GM18502 (cell line): ENCODE measurements at regions not wholly inside any gene's neighbourhood (a gene's known extent, or its start where the extent isn't known, plus 50 kb on each side); places are given as distances from the start of the nearest gene placed in this dataset.
A peak's percentile ranks its signal among the peaks of the same experiment; 100 is the strongest.
"Not testable (repeated sequence)": the region's sequence is repeated elsewhere in the genome, so short reads cannot be mapped to it uniquely, and the experiment has no call there.

Experiments used
- ATAC-seq: cut with Tn5 transposase; IDR thresholded peaks from one replicate; pipeline ENCODE4 v1.9.1; 2021; ENCODE audit warnings: mild to moderate bottlenecking; ENCODE audit not compliant: unreplicated experiment, poor library complexity

DNA sequence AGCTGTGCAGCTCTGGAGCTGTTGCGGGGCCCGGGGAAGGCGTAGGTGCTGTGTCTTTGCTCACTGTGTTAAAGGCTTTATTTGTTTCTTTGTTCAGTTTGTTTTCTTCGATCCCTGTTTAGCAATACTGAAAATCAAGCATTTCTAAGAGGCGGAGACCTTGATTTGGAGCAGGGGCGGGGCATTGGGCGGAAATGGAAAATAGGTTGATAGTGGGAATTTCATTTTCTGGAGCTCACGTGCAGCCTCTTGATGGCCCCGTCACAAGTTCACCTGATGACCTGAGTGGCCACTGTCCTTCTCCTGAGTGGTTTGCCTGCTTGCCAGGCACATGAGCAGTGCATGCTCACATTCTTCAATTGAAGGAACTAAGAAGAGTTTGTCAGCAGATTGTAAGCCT is 93.2 kb downstream of the POTEG start:
- not testable (repeated sequence) for ATAC-seq

DNA sequence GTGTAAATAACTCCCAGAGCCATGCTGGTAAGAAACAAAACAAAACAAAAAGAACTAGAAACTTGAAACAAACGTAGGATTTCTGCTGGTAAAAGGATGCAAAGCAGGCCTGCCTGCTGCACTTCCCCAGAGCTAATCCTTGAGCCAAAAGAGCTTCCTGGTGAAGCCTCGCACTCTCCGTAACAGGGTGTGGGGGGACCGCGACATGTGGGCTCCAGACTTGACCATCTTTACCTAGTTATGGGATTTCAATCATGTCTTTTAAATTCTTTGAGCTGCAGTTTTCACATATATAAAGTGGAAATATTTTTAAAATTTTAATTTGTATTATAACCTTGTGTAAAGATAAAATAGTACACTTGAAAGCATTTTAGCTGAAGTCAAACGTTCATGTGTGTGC is 92.5 kb downstream of the POTEG start:
- ATAC-seq = not testable (repeated sequence)

DNA sequence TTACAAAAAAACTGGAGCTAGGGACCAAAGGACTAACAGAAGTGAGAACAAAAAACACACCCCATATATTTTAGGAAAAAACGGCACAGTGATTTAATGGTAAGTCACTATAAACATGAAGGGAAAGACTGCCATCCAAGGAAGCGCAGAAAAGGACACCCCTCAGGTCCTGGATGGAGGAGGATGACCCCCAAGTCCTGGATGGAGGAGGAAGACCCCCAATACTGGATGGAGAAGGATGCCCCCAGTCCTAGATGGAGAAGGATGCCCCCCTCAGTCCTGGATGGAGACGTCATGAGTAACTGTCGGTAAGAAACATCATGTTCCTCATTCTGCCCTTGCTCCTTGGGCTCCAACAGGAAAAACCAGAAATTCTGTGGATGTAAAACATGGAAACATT is 89.9 kb downstream of the POTEG start:
- not testable (repeated sequence) for ATAC-seq

GRCh38 chr14:19344689-19345088 is 89.5 kb downstream of the POTEG start:
- ATAC-seq = not testable (repeated sequence)

GRCh38 chr14:19345298-19345911 is 88.7 kb downstream of the POTEG start:
- not testable (repeated sequence) for ATAC-seq

GRCh38 chr14:19346074-19346480 is 88.1 kb downstream of the POTEG start:
- ATAC-seq = peak; percentile 75

- ATAC-seq = not testable (repeated sequence)
Observed at GRCh38 chr14:19346636-19347035, 87.5 kb downstream of the POTEG start.

GRCh38 chr14:19347112-19347511 is 87.0 kb downstream of the POTEG start:
- ATAC-seq = not testable (repeated sequence)
